Esophagus squamous epithelium (tissue), 4 donors: ENCODE measurements at regions not wholly inside any gene's neighbourhood (a gene's known extent, or its start where the extent isn't known, plus 50 kb on each side); places are given as distances from the start of the nearest gene placed in this dataset.

Experiments used
- POLR2A ChIP-seq, 4 donors: fragments of 450-650 bp; IDR thresholded peaks; one replicate each; pipeline ENCODE4 v1.6.1; 2017; ENCODE audit warnings: antibody characterized with exemption in 4 of 4, mild to moderate bottlenecking in 4 of 4, moderate library complexity in 3 of 4
- TF ChIP-seq, protein P1 (sequence below), 6 experiments: fragments of 450-650 bp in 4 of 6; fragments of 200-600 bp in 2 of 6; sonication (generic) in 2 of 6; IDR thresholded peaks; one replicate each; pipeline ENCODE4 v1.5.1; 2016 to 2019; ENCODE audit warnings: antibody characterized with exemption in 6 of 6, mild to moderate bottlenecking in 4 of 6, moderate library complexity in 4 of 6

DNA sequence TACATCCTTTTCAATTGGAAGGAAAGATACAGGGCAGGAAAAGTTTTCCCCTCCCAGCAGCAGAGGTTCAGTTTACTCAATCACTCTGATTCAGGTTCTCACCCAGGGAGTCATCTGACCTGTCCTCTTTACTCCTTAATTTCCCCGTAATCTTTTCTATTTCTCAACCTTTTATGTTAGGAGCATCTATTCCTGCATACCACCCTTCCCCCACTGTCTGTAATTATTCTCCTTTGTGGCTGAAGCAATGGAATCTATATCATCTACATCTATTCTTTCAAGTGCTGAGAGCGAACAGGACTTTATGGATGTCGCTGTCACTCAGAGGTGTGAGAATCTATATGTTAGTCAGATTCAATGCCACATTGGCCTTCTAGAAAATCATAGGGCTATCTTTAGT lies 175.2 kb downstream of the NOL4 start:
- no peak for TF ChIP-seq POLR2A (IDR thresholded peaks at IDR 0.05)
- TF ChIP-seq, protein P1, sequence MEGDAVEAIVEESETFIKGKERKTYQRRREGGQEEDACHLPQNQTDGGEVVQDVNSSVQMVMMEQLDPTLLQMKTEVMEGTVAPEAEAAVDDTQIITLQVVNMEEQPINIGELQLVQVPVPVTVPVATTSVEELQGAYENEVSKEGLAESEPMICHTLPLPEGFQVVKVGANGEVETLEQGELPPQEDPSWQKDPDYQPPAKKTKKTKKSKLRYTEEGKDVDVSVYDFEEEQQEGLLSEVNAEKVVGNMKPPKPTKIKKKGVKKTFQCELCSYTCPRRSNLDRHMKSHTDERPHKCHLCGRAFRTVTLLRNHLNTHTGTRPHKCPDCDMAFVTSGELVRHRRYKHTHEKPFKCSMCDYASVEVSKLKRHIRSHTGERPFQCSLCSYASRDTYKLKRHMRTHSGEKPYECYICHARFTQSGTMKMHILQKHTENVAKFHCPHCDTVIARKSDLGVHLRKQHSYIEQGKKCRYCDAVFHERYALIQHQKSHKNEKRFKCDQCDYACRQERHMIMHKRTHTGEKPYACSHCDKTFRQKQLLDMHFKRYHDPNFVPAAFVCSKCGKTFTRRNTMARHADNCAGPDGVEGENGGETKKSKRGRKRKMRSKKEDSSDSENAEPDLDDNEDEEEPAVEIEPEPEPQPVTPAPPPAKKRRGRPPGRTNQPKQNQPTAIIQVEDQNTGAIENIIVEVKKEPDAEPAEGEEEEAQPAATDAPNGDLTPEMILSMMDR (IDR thresholded peaks at IDR 0.05): no peak
